HCT116 (cell line): ENCODE measurements at regions not wholly inside any gene's neighbourhood (a gene's known extent, or its start where the extent isn't known, plus 50 kb on each side); places are given as distances from the start of the nearest gene placed in this dataset.

Experiments used
- ATAC-seq: fragments of 200-7000 bp; cut with Tn5 transposase; 2 replicates; pipeline ENCODE4 v1.9.1; 2020; ENCODE audit warnings: mild to moderate bottlenecking, moderate library complexity
- BruUV-seq: library from RNA; stranded (reverse); fragments of 400-500 nt; replicated peaks from 2 replicates; lab custom pipeline; 2021; lab: Mats Ljungman, UMichigan
- CTCF ChIA-PET: fragments of 300-600 bp; sonication (Branson Sonifier 250); formaldehyde crosslinking; loops from one replicate; lab custom pipeline; 2021; ENCODE audit warnings: antibody characterized with exemption; lab: Charles Lee
- POLR2A ChIA-PET: fragments of 300-600, 350-600 bp; sonication (Branson Sonifier 250); formaldehyde crosslinking; loops from one replicate; lab custom pipeline; 2021; ENCODE audit warnings: antibody characterized with exemption; lab: Charles Lee
- RAD21 ChIA-PET, 2 experiments: fragments of 300-600 bp; sonication (Branson Sonifier 250); formaldehyde crosslinking; loops; one replicate each; lab custom pipeline; 2023; ENCODE audit warnings: low total read pairs in 2 of 2; ENCODE audit not compliant: uncharacterized antibody in 2 of 2, unreplicated experiment in 2 of 2, low non-redundant PET in 1 of 2; lab: Charles Lee
- DNase-seq: peaks from one replicate; pipeline ENCODE4 v3.0.0-alpha.2; 2010; ENCODE audit warnings: low read depth, low spot score
- H2AFZ ChIP-seq: fragments of 200-600 bp; shearing (Covaris generic), sonication (generic); 2 replicates; pipeline ENCODE4 v1.6.1; 2017; ENCODE audit warnings: low read depth, mixed run types, mixed read lengths, antibody characterized with exemption, low read length; ENCODE audit not compliant: poor library complexity, severe bottlenecking
- H3K27ac ChIP-seq: 2 replicates; pipeline ENCODE4 v1.5.1; 2012; ENCODE audit warnings: low read depth, low read length
- H3K27me3 ChIP-seq: fragments of 200-600 bp; sonication (generic); 2 replicates; pipeline ENCODE4 v1.6.1; 2016; ENCODE audit warnings: mixed run types, low read length, mixed read lengths; ENCODE audit not compliant: insufficient read depth
- H3K36me3 ChIP-seq, 2 experiments: fragments of 200-500 bp in 1 of 2; fragments of 200-600 bp in 1 of 2; sonication (Bioruptor generic) in 1 of 2; sonication (generic) in 1 of 2; 2 replicates each; pipeline versions ENCODE4 v1.5.1 to v1.6.1; 2014 to 2016; ENCODE audit warnings: low read length in 2 of 2, inconsistent platforms in 1 of 2, mixed read lengths in 1 of 2, mixed run types in 1 of 2; ENCODE audit not compliant: insufficient read depth in 2 of 2, control insufficient read depth in 1 of 2
- H3K4me1 ChIP-seq, 2 experiments: fragments of 200-600 bp in 1 of 2; sonication (generic) in 1 of 2; 2 replicates each; pipeline versions ENCODE4 v1.5.1 to v1.6.1; 2012 to 2017; ENCODE audit warnings: low read length in 2 of 2, inconsistent platforms in 1 of 2, mild to moderate bottlenecking in 1 of 2, mixed read lengths in 1 of 2, mixed run types in 1 of 2, moderate library complexity in 1 of 2; ENCODE audit not compliant: insufficient read depth in 2 of 2, control insufficient read depth in 1 of 2
- H3K4me2 ChIP-seq: fragments of 200-600 bp; sonication (generic); 2 replicates; pipeline ENCODE4 v1.6.1; 2017; ENCODE audit warnings: mixed run types, low read length, mixed read lengths
- H3K4me3 ChIP-seq, 2 experiments: fragments of 200-600 bp in 1 of 2; sonication (generic) in 1 of 2; replicated peaks in 1 of 2; 2 replicates each; pipeline ENCODE4 v1.5.1; 2011 to 2016; ENCODE audit warnings: low read length in 2 of 2, control low read depth in 1 of 2, low read depth in 1 of 2, mild to moderate bottlenecking in 1 of 2, mixed read lengths in 1 of 2, mixed run types in 1 of 2
- H3K79me2 ChIP-seq: fragments of 200-600 bp; sonication (generic); 2 replicates; pipeline ENCODE4 v1.6.1; 2017; ENCODE audit warnings: mild to moderate bottlenecking, mixed run types, low read length, moderate library complexity, mixed read lengths; ENCODE audit not compliant: insufficient read depth
- H3K9ac ChIP-seq: fragments of 200-600 bp; sonication (generic); 2 replicates; pipeline ENCODE4 v1.6.1; 2016; ENCODE audit warnings: low read length, mixed read lengths
- H3K9me2 ChIP-seq: fragments of 200-600 bp; sonication (generic), shearing (Covaris generic); 2 replicates; pipeline ENCODE4 v1.6.1; 2017; ENCODE audit warnings: mixed run types, mild to moderate bottlenecking, moderate library complexity; ENCODE audit not compliant: insufficient read depth
- H3K9me3 ChIP-seq, 2 experiments: fragments of 200-500 bp in 1 of 2; fragments of 200-600 bp in 1 of 2; sonication (Bioruptor generic) in 1 of 2; sonication (generic) in 1 of 2; 2 replicates each; pipeline ENCODE4 v1.6.1; 2014 to 2017; ENCODE audit warnings: low read length in 2 of 2, mixed read lengths in 2 of 2, inconsistent platforms in 1 of 2, low read depth in 1 of 2, mild to moderate bottlenecking in 1 of 2, mixed run types in 1 of 2, moderate library complexity in 1 of 2; ENCODE audit not compliant: control insufficient read depth in 1 of 2, insufficient read depth in 1 of 2
- H4K20me1 ChIP-seq: fragments of 200-600 bp; sonication (generic), shearing (Covaris generic); 2 replicates; pipeline ENCODE4 v1.6.1; 2017; ENCODE audit warnings: mixed run types, mild to moderate bottlenecking, moderate library complexity; ENCODE audit not compliant: insufficient read depth
- CEBPB ChIP-seq: IDR thresholded peaks from 2 replicates; pipeline ENCODE4 v1.6.1; 2012; ENCODE audit warnings: low read depth
- CTCF ChIP-seq, 3 experiments: fragments of 200-600 bp in 1 of 3; sonication (generic) in 1 of 3; IDR thresholded peaks in 2 of 3; conservative IDR thresholded peaks in 1 of 3; 2 replicates each; pipeline ENCODE4 v1.5.1; 2012 to 2017; ENCODE audit warnings: low read depth in 2 of 3, low read length in 2 of 3, antibody characterized with exemption in 1 of 3, borderline replicate concordance in 1 of 3, control low read depth in 1 of 3, mild to moderate bottlenecking in 1 of 3, mixed read lengths in 1 of 3, mixed run types in 1 of 3, moderate library complexity in 1 of 3; ENCODE audit not compliant: insufficient read depth in 1 of 3
- EGR1 ChIP-seq: IDR thresholded peaks from 2 replicates; pipeline ENCODE4 v1.6.1; 2012; ENCODE audit warnings: low read depth
- ELF1 ChIP-seq: IDR thresholded peaks from 2 replicates; pipeline ENCODE4 v1.6.1; 2012; ENCODE audit warnings: low read depth, borderline replicate concordance
- EZH2 ChIP-seq: fragments of 200-600 bp; sonication (generic); IDR thresholded peaks from 2 replicates; pipeline ENCODE4 v1.6.1; 2017; ENCODE audit warnings: antibody characterized with exemption, mixed run types
- EZH2phosphoT487 ChIP-seq: fragments of 200-600 bp; IDR thresholded peaks from 2 replicates; pipeline ENCODE4 v1.6.1; 2018; ENCODE audit warnings: antibody characterized with exemption, borderline replicate concordance
- RAD21 ChIP-seq: IDR thresholded peaks from 2 replicates; pipeline ENCODE4 v1.6.1; 2012; ENCODE audit warnings: low read depth, mild to moderate bottlenecking
- SIN3A ChIP-seq: IDR thresholded peaks from 2 replicates; pipeline ENCODE4 v1.6.1; 2012; ENCODE audit warnings: low read depth
- SRF ChIP-seq: IDR thresholded peaks from 2 replicates; pipeline ENCODE4 v1.6.1; 2012; ENCODE audit warnings: low read depth
- TCF7L2 ChIP-seq: IDR thresholded peaks from 2 replicates; pipeline ENCODE4 v1.7.0; 2011; ENCODE audit warnings: borderline replicate concordance, inconsistent platforms; ENCODE audit not compliant: insufficient read depth, insufficient read length; ENCODE audit errors: extremely low read depth
- ZFX ChIP-seq: fragments of 450-650 bp; IDR thresholded peaks from 2 replicates; pipeline ENCODE4 v1.6.1; 2017
- intact Hi-C: fragments of 100-400 bp; cut with micrococcal nuclease; formaldehyde crosslinking; loops from 2 replicates; pipeline ENCODE4 v1.10.0; 2022
- TF ChIP-seq, protein P1 (sequence below): IDR thresholded peaks from 2 replicates; pipeline ENCODE4 v1.6.1; 2011; ENCODE audit warnings: mild to moderate bottlenecking, low read length, moderate library complexity; ENCODE audit not compliant: insufficient replicate concordance; ENCODE audit errors: extremely low read depth
- TF ChIP-seq, protein P2 (sequence below): IDR thresholded peaks from 2 replicates; pipeline ENCODE4 v1.6.1; 2012

DNA sequence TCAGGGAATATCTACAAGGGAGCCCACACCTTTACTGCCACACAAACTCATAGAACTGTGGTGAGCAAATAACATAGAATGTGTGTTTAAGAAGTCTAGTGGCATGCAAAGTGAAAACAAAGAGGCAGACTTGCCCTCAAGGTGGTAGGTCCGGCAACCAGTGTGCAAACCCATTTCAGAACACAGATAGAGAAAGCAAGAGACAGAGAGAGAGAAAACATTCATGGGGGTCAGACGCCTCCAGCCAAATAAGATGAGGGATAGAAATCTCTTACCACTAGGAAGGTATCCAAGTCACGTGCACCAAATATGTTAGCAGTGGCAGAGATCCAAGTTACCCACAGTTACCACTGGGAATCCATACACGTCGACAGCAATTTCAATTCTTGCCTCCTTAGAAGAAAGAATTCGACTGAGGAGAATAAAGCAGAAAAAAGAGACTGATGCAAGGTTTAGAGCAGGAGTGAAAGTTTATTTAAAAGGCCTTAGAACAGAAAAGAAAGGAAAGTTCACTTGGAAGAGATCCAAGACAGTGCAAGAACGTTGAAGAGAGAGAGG lies 252.8 kb downstream of the NAP1L3 start:
- Histone ChIP-seq H3K36me3 (no peaks in the 10 kb centered on the region), H3K9me2 (no peaks in the 10 kb centered on the region), H3K9me3 (no peaks in the 10 kb centered on the region), H3K27me3 (no peaks in the 10 kb centered on the region), H3K79me2 (no peaks in the 10 kb centered on the region), H2AFZ (no peak overlapping the region), H3K4me1 (no peaks in the 10 kb centered on the region), H3K9ac (no peak overlapping the region), H4K20me1 (no peaks in the 10 kb centered on the region), H3K27ac (no peak overlapping the region), H3K4me2 (no peak overlapping the region), H3K4me3 (no peak overlapping the region)
- POLR2A ChIA-PET = no interaction called here
- TF ChIP-seq, protein P1, sequence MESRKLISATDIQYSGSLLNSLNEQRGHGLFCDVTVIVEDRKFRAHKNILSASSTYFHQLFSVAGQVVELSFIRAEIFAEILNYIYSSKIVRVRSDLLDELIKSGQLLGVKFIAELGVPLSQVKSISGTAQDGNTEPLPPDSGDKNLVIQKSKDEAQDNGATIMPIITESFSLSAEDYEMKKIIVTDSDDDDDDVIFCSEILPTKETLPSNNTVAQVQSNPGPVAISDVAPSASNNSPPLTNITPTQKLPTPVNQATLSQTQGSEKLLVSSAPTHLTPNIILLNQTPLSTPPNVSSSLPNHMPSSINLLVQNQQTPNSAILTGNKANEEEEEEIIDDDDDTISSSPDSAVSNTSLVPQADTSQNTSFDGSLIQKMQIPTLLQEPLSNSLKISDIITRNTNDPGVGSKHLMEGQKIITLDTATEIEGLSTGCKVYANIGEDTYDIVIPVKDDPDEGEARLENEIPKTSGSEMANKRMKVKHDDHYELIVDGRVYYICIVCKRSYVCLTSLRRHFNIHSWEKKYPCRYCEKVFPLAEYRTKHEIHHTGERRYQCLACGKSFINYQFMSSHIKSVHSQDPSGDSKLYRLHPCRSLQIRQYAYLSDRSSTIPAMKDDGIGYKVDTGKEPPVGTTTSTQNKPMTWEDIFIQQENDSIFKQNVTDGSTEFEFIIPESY = no peak
- TF ChIP-seq EGR1 = no peak
- TF ChIP-seq TCF7L2 = no peak
- no TSS peak for BruUV-seq
- RAD21 ChIA-PET = no interaction called here
- intact Hi-C loops = no loop called here
- DNase-seq (no peak), ATAC-seq (no peak)
- CTCF ChIA-PET = no interaction called here

DNA sequence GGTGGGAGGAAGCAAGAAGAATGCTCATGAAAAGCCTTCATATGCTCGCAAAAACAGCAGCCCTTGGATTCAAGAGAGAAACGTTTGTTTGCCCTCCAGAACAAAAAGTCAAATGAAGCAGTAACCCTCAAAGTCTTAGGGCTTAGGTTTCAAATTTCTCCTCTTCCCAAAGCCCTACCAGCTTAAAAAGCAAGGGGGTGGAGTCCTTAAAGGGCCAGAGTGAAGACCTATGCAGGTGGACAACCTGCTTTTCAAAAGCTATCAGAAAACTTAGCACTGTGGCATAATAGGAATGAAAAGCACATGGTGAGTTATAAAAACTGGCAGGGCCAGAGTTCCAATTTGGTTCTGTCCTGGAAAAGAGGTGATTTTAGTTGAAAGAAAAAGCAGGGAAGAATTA lies 253.3 kb downstream of the NAP1L3 start:
- no peak for DNase-seq
- CTCF ChIA-PET = no interaction called here
- RAD21 ChIA-PET = no interaction called here
- Histone ChIP-seq H3K79me2 (no peaks in the 10 kb centered on the region), H3K9me2 (no peaks in the 10 kb centered on the region), H3K27ac (no peak overlapping the region), H3K27me3 (no peaks in the 10 kb centered on the region), H3K4me1 (no peaks in the 10 kb centered on the region), H4K20me1 (no peaks in the 10 kb centered on the region), H3K4me3 (no peak overlapping the region), H2AFZ (no peak overlapping the region), H3K4me2 (no peak overlapping the region), H3K9me3 (no peaks in the 10 kb centered on the region), H3K36me3 (no peaks in the 10 kb centered on the region), H3K9ac (no peak overlapping the region)
- POLR2A ChIA-PET = no interaction called here
- no TSS peak for BruUV-seq
- intact Hi-C loops = no loop called here
- TF ChIP-seq RAD21 (no peak), CEBPB (no peak), ZFX (no peak), CTCF (IDR thresholded peaks at IDR 0.05 in 2 of 3, conservative IDR thresholded peaks at IDR 0.05 in 1 of 3; ENCODE audit: borderline replicate concordance in 1 of 3, insufficient read depth in 1 of 3, low read depth in 2 of 3, low read length in 2 of 3) (no peak), ELF1 (no peak), EGR1 (no peak), SRF (no peak), SIN3A (no peak), EZH2 (no peak), EZH2phosphoT487 (no peak)
- TF ChIP-seq, protein P1 = no peak
- TF ChIP-seq, protein P2, sequence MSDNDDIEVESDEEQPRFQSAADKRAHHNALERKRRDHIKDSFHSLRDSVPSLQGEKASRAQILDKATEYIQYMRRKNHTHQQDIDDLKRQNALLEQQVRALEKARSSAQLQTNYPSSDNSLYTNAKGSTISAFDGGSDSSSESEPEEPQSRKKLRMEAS = no peak
- ATAC-seq = no peak
